Gastroesophageal sphincter (tissue), 3 donors: ENCODE measurements at regions not wholly inside any gene's neighbourhood (a gene's known extent, or its start where the extent isn't known, plus 50 kb on each side); places are given as distances from the start of the nearest gene placed in this dataset.

Experiments used
- POLR2A ChIP-seq, 2 donors: fragments of 450-650 bp; IDR thresholded peaks; one replicate each; pipeline ENCODE4 v1.6.1; 2017; ENCODE audit warnings: antibody characterized with exemption in 2 of 2, mild to moderate bottlenecking in 2 of 2, moderate library complexity in 1 of 2
- TF ChIP-seq, protein P1 (sequence below), 4 experiments: fragments of 200-600 bp in 2 of 4; fragments of 450-650 bp in 2 of 4; sonication (generic) in 1 of 4; IDR thresholded peaks; one replicate each; pipeline ENCODE4 v1.5.1; 2017 to 2019; ENCODE audit warnings: antibody characterized with exemption in 4 of 4, mild to moderate bottlenecking in 2 of 4, moderate library complexity in 2 of 4

- TF ChIP-seq, protein P1, sequence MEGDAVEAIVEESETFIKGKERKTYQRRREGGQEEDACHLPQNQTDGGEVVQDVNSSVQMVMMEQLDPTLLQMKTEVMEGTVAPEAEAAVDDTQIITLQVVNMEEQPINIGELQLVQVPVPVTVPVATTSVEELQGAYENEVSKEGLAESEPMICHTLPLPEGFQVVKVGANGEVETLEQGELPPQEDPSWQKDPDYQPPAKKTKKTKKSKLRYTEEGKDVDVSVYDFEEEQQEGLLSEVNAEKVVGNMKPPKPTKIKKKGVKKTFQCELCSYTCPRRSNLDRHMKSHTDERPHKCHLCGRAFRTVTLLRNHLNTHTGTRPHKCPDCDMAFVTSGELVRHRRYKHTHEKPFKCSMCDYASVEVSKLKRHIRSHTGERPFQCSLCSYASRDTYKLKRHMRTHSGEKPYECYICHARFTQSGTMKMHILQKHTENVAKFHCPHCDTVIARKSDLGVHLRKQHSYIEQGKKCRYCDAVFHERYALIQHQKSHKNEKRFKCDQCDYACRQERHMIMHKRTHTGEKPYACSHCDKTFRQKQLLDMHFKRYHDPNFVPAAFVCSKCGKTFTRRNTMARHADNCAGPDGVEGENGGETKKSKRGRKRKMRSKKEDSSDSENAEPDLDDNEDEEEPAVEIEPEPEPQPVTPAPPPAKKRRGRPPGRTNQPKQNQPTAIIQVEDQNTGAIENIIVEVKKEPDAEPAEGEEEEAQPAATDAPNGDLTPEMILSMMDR (IDR thresholded peaks at IDR 0.05), result no peak
- no peak for TF ChIP-seq POLR2A (IDR thresholded peaks at IDR 0.05)
These were observed 86.8 kb upstream of the TEAD1 start for GRCh38 chr11:12587333-12587991.
